Left renal cortex interstitium (tissue), 4 donors: ENCODE measurements at regions not wholly inside any gene's neighbourhood (a gene's known extent, or its start where the extent isn't known, plus 50 kb on each side); places are given as distances from the start of the nearest gene placed in this dataset.
"Not testable (repeated sequence)": the region's sequence is repeated elsewhere in the genome, so short reads cannot be mapped to it uniquely, and the experiment has no call there.

Experiments
- DNase-seq, 4 donors: peaks; one replicate each; pipeline ENCODE4 v3.0.0-alpha.2; 2013; ENCODE audit warnings: low read depth in 4 of 4, low spot score in 2 of 4, missing footprints in 1 of 4

GRCh38 chr3:19825193-19825592 is 108.8 kb downstream of the EFHB start:
- no peak for DNase-seq

DNA sequence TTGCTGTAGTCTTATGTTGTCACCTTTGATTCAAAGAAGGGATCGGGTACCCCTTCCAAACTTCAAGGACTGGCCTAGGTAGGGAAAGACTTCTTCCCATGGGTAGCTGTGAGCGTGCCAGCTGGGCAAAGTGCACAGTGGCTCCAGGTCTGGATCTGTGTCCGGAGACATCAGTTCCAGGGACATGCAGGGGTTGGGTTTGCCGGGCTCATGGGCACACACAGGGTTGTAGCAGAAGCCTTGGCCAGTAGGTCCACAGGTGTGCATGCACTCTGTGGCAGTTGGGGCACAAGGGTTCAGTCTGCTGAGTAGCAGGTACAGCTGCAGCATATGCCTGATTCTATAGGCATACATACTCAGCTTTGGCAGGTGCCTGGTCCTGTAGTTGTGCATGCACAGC is 111.2 kb downstream of the EFHB start:
- DNase-seq = no peak

DNA sequence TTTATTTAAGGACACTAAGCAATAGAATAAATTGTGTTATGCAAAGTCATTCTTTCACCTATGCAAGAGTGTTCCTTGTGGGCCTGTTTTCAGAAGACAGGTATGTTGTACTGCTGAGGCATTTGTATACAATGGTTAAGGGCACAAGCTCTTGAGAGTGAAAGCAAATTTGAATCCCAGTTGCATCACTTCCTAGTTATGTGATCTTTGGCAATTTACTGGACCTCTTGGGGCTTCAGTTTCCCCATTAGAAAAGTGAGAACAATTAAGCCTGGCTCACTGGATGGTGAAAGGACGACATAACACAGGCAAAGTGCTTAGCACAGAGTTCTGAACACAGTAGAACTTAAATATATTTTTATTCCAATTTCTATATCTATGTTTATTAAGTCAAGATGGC is 117.4 kb downstream of the EFHB start:
- no peak for DNase-seq

DNA sequence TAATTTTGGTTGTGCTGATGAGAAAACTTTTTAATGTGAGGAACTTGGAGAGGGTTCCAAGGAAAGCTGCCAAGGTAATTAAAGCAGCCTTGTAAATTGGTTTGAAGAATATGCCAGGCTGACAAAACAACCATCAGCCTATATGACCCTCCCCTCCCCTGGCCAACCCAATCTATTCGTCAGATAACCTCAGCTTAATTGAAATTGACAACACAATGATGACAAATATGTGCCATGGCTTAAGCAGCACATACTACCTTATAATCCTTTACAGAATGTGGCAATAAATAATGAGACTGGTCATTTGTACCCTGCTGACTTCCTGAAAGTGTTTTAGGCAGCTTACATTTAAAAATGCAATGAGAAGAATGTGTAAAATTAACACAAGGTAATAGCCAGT is 118.2 kb downstream of the EFHB start:
- no peak for DNase-seq

GRCh38 chr3:19813743-19814142 is 120.3 kb downstream of the EFHB start:
- DNase-seq = not testable (repeated sequence)

GRCh38 chr3:19811689-19812088 is 122.3 kb downstream of the EFHB start:
- DNase-seq = no peak

GRCh38 chr3:19808834-19809233 is 125.2 kb downstream of the EFHB start:
- no peak for DNase-seq

DNA sequence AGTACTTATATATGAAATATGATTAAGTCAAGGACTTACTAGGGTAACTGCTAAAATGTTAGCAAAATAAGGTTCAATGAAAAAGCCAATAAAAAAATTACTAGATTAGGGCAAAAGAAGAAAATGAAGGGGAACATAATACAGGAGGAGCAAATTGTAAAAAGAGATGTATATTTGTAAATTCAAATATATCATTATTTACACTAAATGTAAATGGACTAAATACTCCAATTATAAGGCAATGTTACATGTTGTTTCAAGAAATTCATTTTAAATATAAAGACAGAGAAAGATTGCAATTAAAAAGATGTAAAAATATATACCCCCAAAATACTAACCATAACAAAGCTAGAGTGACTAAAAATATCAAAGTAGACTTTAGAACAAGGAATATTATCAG is 134.1 kb downstream of the EFHB start:
- no peak for DNase-seq

DNA sequence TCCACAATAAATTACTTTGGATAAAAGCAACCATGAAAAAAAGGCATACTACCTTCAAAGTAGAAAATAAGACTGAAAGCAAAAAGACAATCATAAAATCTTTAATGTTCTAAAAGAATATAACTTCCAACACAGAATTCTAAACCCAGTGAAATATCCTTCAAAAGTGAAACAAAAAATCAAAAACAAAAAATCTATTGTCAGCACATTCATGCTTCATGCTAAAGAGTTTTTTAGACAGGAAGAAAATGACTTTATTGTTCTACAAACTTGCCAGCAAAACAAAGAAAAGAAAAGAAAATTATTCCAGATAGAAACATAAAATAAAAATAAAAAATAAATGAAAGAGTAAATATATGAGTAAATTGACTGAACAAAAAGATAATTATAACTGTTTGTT is 134.9 kb downstream of the EFHB start:
- DNase-seq = no peak

DNA sequence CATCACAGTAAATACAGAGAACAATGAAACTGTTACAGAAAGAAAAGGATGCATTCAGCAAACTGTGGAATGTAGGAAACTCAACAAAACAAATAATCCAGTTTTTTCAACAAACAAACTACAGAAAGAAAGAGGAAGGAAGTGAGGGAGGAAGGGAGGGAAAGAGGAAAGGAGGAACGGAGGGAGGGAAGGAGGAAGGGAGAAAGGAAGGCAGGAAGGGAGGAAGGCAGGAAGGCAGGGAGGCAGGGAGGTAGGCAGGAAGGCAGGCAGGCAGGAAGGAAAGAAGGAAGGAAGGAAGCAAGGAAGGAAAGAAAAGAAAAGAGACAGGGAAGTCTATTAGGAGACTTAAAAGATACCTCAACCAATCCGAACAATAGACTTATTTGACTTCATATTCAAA is 135.7 kb downstream of the EFHB start:
- DNase-seq = no peak

DNA sequence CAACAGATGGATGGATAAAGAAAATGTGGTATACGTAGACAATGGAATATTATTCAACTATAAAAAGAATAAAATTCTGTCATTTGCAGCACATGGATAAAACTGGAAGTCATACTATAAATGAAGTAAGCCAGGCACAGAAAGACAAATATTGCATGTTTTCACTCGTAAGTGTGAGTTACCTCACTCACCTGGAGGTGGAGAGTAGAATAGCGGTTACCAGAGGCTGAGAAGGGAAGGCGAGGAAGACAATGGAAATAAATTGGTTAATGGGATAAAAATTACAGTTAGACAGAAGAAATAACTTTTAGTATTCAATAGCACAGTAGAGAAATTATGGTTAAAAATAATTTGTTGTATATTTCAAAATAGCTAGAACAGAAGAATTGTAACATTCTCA is 141.6 kb downstream of the EFHB start:
- no peak for DNase-seq

- no peak for DNase-seq
Observed at GRCh38 chr3:19775765-19776164, 158.3 kb downstream of the EFHB start.

DNA sequence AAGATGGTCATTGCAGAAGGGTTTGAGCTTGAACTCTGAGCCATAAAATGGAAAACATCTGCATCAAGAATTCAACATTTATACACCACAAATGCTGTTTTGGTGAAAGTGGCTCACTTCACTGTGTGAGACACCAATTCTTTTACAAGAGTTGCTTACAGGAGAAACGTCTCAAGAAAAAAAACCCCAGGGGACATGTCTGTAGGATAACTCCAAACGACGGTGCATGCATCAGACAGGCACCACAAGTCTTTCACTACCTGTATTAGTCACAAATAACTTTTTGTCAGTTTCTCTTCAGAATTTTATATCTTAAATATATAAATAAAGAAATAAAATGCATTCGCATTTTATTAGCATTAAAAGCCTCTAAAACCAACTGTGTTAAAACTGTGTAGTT is 164.3 kb downstream of the EFHB start:
- no peak for DNase-seq

DNA sequence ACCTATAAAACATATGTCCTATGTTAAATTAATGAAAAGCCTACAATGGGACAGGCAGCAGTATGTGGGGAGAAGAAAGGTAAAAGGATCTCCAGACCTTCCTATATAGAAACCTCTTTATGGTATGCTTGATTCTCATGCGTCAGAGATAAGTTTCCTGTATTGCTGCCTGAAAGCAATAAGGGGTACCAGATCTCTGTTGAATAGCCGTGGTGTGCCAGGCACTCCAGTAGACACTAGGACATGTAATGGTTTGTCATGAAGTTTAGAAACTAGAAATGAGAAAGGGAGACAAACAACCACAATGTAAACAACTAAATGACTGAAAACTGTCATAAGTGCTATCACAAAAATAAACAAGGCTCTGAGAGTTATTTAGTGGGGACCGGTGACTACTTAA is 168.1 kb downstream of the EFHB start:
- DNase-seq = no peak

GRCh38 chr3:19757773-19758172 is 176.2 kb downstream of the EFHB start:
- DNase-seq = no peak

DNA sequence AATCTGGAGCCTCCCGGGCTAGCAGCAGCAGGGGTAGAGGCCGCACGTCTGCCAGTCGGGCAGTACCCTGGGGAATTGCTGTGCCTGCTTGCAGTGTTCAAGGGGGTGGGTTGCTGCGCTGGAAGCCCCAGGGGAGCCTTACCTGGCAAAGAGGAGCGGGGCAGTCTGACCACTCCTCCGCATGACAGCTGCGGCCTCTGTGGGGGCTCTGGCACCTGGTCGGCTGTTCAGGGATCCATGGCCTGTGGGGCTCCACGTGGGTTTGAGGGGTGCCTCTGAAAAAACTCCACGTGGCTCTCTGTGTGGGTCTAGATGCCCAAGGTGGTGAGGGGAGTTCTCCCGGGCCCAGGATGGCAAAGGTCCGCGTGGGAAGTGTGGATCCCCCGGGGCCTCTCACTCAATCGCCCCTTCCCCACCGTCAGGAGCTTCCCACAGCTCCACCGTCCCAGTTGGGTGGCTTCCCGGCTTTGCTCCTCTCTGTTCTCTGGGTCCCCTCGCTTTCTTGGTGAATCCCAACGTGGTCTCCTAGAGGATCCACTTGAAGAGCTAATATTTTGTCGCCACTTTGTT is 184.5 kb downstream of the EFHB start:
- DNase-seq = no peak

DNA sequence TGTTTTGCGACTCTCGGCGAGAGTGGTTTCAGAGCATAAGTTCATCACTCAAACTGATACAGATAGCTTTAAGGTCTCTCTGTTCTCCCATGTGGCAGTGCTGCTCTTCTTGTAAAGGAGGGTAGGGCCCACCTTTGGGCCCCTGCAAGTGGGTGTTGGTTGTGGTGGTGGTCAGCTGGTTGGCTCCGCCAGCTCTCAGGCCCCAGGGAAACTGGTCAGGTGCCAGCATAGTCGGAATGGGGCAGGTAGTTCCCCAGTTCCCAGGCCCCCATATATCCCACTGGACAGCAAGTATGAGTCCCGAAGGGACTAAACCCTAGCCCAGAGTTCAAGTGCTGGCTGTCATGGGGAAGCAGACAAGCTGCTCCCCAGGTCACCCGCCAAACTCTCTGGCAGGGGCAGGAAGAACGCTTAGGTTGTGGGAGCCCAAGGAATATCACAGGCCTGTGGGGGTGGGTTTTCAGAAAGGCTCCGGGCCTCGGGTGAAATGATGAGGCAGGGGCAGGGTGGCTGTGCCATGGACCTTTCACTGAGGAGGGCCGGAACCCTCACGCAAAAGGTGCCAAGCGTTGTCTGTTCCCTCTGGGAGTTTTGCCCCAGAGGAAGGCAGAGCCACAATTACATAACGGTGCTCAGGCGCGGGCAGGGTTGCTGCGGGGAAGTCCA is 185.1 kb downstream of the EFHB start:
- no peak for DNase-seq

DNA sequence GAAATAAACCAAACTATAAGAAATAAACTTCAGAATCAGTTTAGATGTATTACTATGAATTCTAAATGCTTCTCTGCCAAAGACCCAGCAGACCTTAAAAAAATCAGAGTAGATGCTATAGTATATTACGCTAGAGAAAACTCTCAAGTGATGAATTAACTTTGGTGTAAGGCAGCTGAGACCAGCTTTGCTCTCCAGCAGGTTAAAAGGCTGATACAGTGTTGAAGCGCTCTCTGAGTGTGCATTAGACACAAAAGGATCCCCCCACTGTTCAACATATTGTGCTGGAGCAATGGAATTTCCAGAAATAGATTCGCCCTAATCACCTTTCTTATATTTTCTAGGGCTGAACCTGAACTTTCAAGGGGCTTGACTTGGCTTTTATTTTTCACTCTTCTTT is 190.0 kb downstream of the EFHB start:
- DNase-seq = no peak

GRCh38 chr3:19742935-19743334 is 191.1 kb downstream of the EFHB start:
- no peak for DNase-seq

DNA sequence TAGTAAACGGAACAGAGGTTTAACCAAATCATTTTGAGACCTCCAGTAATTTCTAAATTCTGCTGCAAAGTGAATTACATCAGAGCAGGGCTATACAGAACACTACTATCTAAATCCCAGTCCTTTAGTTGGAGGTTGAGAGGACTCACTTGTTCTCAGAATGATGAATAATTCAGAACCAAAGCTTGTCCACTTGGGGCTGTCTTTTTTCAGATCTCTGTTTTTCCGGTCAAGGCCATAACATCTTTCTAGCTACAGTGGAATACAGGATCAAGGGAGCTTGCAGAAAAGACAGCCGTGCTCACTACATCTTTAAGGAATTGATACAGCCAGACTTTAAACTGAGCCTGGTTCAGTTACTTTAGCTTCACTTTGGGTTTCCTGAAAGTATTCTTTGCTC is 194.5 kb downstream of the EFHB start:
- no peak for DNase-seq

DNA sequence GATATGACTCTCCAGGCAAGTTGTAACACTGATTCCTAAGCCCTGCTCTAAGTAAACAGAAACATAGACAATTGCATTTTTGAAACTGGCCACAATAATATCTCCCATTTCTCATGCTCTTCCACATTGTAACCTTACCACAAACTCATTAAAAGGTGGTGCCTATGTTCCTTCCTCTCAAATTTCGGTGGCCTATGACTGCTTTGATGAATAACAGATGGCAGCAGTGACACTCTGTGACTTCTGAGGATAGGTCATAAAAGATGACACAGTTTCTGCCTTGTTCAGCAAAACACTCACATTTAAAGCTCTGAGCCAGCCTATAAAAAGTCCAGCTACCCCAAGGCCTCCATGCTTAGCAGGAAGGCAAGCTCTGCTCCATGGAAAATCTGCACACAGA is 195.2 kb downstream of the EFHB start:
- DNase-seq = peak in 3 of 4 donors; percentile 7 to 25 (median 12)

DNA sequence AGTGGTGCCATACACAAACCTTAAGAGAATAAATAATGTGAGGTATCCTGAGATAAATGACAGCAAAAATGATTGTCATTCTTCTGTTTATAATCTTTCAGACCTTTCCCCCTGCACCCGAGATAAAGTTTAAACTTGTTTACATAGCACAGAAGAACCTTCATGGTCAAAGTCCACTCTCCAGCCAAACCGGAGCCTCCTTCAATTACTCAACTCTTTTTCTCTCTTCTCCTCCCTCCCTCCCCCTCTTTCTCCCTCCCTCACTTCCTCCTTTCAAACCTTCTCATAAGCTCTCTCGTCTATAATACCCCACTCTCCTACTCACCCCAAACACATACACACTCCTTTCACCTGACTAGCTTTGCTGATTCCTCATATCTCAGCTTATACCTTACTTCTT is 198.9 kb downstream of the EFHB start:
- DNase-seq = no peak

GRCh38 chr3:19734453-19734852 is 199.6 kb downstream of the EFHB start:
- no peak for DNase-seq
